HL-60 (cell line): ENCODE measurements at regions not wholly inside any gene's neighbourhood (a gene's known extent, or its start where the extent isn't known, plus 50 kb on each side); places are given as distances from the start of the nearest gene placed in this dataset.
"Not testable (repeated sequence)": the region's sequence is repeated elsewhere in the genome, so short reads cannot be mapped to it uniquely, and the experiment has no call there.

Source experiments
- DNase-seq, 2 experiments: peaks; one replicate each; pipeline ENCODE4 v3.0.0-alpha.2; 2010 to 2020; ENCODE audit warnings: low read depth in 1 of 2, low spot score in 1 of 2
- H3K27ac ChIP-seq: fragments of 250-450 bp; sonication (Bioruptor Pico); replicated peaks from 2 replicates; pipeline ENCODE4 v1.5.1; 2020; ENCODE audit warnings: mild to moderate bottlenecking, moderate library complexity
- H3K27me3 ChIP-seq: fragments of 250-450 bp; sonication (Bioruptor Pico); 2 replicates; pipeline ENCODE4 v1.5.1; 2021; ENCODE audit warnings: mild to moderate bottlenecking, moderate library complexity; ENCODE audit not compliant: insufficient read depth, poor library complexity, severe bottlenecking
- H3K4me3 ChIP-seq: replicated peaks from 2 replicates; pipeline ENCODE4 v1.5.1; 2011; ENCODE audit warnings: mild to moderate bottlenecking, control low read depth, low read length; ENCODE audit not compliant: insufficient read depth
- GABPA ChIP-seq: IDR thresholded peaks from 2 replicates; pipeline ENCODE4 v1.6.1; 2012; ENCODE audit warnings: low read depth
- POLR2AphosphoS5 ChIP-seq: IDR thresholded peaks from 2 replicates; pipeline ENCODE4 v1.6.1; 2012; ENCODE audit warnings: low read depth
- REST ChIP-seq: IDR thresholded peaks from 2 replicates; pipeline ENCODE4 v1.6.1; 2012; ENCODE audit warnings: low read depth; ENCODE audit not compliant: insufficient replicate concordance
- SPI1 ChIP-seq: IDR thresholded peaks from 2 replicates; pipeline ENCODE4 v1.6.1; 2012; ENCODE audit warnings: low read depth, mild to moderate bottlenecking, borderline replicate concordance
- TF ChIP-seq, protein P1 (sequence below): IDR thresholded peaks from one replicate; pipeline ENCODE4 v1.5.1; 2011; ENCODE audit warnings: low read length, control low read depth, inconsistent platforms; ENCODE audit not compliant: insufficient read depth

DNA sequence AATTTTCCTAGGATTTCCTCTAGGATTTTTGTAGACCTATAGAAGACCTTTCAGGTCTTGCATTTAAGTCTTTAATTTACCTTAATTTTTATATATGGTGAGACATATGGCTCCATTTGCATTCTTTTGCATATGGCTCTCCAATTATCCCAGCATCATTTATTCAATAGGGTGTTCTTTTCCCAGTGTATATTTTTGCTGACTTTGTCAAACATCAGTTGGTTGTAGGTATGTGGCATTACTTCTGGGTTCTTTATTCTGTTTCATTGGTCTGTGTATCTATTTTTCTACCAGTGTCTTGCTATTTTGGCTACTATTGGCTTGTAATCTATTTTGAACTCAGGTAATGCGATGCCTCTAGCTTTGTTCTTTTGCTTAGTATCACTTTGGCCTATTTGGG, 239.8 kb upstream of the CNTNAP5 start:
- TF ChIP-seq REST (no peak), POLR2AphosphoS5 (no peak), SPI1 (no peak), GABPA (no peak)
- TF ChIP-seq, protein P1, sequence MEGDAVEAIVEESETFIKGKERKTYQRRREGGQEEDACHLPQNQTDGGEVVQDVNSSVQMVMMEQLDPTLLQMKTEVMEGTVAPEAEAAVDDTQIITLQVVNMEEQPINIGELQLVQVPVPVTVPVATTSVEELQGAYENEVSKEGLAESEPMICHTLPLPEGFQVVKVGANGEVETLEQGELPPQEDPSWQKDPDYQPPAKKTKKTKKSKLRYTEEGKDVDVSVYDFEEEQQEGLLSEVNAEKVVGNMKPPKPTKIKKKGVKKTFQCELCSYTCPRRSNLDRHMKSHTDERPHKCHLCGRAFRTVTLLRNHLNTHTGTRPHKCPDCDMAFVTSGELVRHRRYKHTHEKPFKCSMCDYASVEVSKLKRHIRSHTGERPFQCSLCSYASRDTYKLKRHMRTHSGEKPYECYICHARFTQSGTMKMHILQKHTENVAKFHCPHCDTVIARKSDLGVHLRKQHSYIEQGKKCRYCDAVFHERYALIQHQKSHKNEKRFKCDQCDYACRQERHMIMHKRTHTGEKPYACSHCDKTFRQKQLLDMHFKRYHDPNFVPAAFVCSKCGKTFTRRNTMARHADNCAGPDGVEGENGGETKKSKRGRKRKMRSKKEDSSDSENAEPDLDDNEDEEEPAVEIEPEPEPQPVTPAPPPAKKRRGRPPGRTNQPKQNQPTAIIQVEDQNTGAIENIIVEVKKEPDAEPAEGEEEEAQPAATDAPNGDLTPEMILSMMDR, result no peak
- no peaks in the 10 kb centered on the region for H3K27me3 ChIP-seq
- no peak overlapping the region for H3K4me3 ChIP-seq
- no peak overlapping the region for H3K27ac ChIP-seq
- no peak for DNase-seq

- TF ChIP-seq GABPA (no peak), SPI1 (no peak), REST (no peak), POLR2AphosphoS5 (no peak)
- TF ChIP-seq, protein P1, result no peak
- Histone ChIP-seq H3K27ac (no peak overlapping the region), H3K4me3 (no peak overlapping the region), H3K27me3 (no peaks in the 10 kb centered on the region)
- DNase-seq, result no peak
These were observed 233.9 kb upstream of the CNTNAP5 start for GRCh38 chr2:123791207-123791606.

- DNase-seq, result no peak
- no peak for TF ChIP-seq GABPA
- TF ChIP-seq, protein P1, result no peak
- no peak for TF ChIP-seq REST
- TF ChIP-seq SPI1, result no peak
- TF ChIP-seq POLR2AphosphoS5, result no peak
- H3K4me3 ChIP-seq, result no peak overlapping the region
- no peak overlapping the region for H3K27ac ChIP-seq
- H3K27me3 ChIP-seq, result no peaks in the 10 kb centered on the region
These were observed 233.4 kb upstream of the CNTNAP5 start for GRCh38 chr2:123791684-123792083.

DNA sequence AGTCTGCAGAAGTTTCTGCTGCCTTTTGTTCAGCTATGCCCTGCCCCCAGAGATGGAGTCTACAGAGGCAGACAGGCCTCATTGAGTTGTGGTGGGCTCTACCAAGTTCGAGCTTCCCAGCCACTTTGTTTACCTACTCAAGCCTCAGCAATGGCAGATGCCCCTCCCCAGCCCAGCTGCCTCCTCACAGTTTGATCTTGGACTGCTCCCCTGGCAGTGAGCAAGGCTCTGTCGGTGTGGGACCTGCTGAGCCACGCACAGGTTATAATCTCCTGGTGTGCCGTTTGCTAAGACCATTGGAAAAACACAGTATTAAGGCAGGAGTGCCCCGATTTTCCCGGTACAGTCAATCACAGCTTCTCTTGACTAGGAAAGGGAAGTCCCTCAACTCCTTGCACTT, 221.0 kb upstream of the CNTNAP5 start:
- DNase-seq, H3K27me3 ChIP-seq: not testable (repeated sequence)

DNA sequence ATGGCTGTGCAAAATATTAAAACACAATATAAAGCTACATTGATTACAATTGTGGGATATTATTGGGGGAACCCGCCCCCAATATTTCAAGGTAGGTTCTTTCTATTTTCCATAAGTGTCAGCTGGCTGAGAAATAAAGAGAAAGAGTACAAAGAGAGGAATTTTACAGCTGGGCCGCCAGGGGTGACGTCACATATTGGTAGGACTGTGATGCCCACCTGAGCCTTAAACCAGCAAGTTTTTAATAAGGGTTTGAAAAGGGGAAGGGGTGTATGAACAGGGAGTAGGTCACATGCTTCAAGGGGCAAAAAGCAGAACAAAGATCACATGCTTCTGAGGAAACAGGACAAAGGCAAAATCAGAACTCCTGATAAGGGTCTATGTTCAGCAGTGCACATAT, 219.3 kb upstream of the CNTNAP5 start:
- H3K27ac ChIP-seq, H3K4me3 ChIP-seq, DNase-seq, H3K27me3 ChIP-seq: not testable (repeated sequence)

More for the DNA sequence above, 221.0 kb upstream of the CNTNAP5 start:
- not testable (repeated sequence) for H3K4me3 ChIP-seq, H3K27ac ChIP-seq
